H9 (cell line): ENCODE measurements at regions not wholly inside any gene's neighbourhood (a gene's known extent, or its start where the extent isn't known, plus 50 kb on each side); places are given as distances from the start of the nearest gene placed in this dataset.

Experiments
- DNase-seq: peaks from one replicate; pipeline ENCODE4 v3.0.0-alpha.2; 2017
- H2AFZ ChIP-seq: one replicate; pipeline ENCODE4 v1.6.1; 2013; ENCODE audit warnings: mild to moderate bottlenecking, low read length, control low read depth, moderate library complexity
- H2AK5ac ChIP-seq: 2 replicates; pipeline ENCODE4 v1.6.1; 2013; ENCODE audit warnings: low read length, control low read depth, mixed read lengths; ENCODE audit not compliant: insufficient read length
- H2BK120ac ChIP-seq: one replicate; pipeline ENCODE4 v1.6.1; 2013; ENCODE audit warnings: low read depth, mild to moderate bottlenecking, low read length, control low read depth, inconsistent platforms; ENCODE audit not compliant: poor library complexity, severe bottlenecking
- H2BK12ac ChIP-seq: 2 replicates; pipeline ENCODE4 v1.6.1; 2013; ENCODE audit warnings: low read length, control low read depth, mixed read lengths, low read depth; ENCODE audit not compliant: insufficient read length
- H2BK15ac ChIP-seq: 2 replicates; pipeline ENCODE4 v1.6.1; 2013; ENCODE audit warnings: low read depth, low read length, control low read depth
- H2BK20ac ChIP-seq: one replicate; pipeline ENCODE4 v1.6.1; 2013; ENCODE audit warnings: low read depth, mild to moderate bottlenecking, low read length, control low read depth, inconsistent platforms; ENCODE audit not compliant: poor library complexity, severe bottlenecking
- H2BK5ac ChIP-seq: 2 replicates; pipeline ENCODE4 v1.6.1; 2013; ENCODE audit warnings: low read length, control low read depth, mixed read lengths; ENCODE audit not compliant: insufficient read length
- H3K14ac ChIP-seq: 2 replicates; pipeline ENCODE4 v1.6.1; 2013; ENCODE audit warnings: low read length, control low read depth; ENCODE audit not compliant: insufficient read depth
- H3K18ac ChIP-seq: 2 replicates; pipeline ENCODE4 v1.6.1; 2013; ENCODE audit warnings: low read depth, mild to moderate bottlenecking, mixed read lengths, low read length, control low read depth; ENCODE audit not compliant: insufficient read length
- H3K23ac ChIP-seq: 2 replicates; pipeline ENCODE4 v1.6.1; 2013; ENCODE audit warnings: low read length, control low read depth, mixed read lengths, low read depth; ENCODE audit not compliant: insufficient read length
- H3K23me2 ChIP-seq: 2 replicates; pipeline ENCODE4 v1.6.1; 2013; ENCODE audit warnings: low read depth, mild to moderate bottlenecking, mixed read lengths, low read length, control low read depth; ENCODE audit not compliant: insufficient read length, poor library complexity, severe bottlenecking
- H3K27ac ChIP-seq: 2 replicates; pipeline ENCODE4 v1.5.1; 2013; ENCODE audit warnings: low read length, control low read depth, mixed read lengths, low read depth; ENCODE audit not compliant: insufficient read length
- H3K27me3 ChIP-seq: 2 replicates; pipeline ENCODE4 v1.6.1; 2013; ENCODE audit warnings: low read length, control low read depth, inconsistent platforms; ENCODE audit not compliant: insufficient read depth
- H3K4ac ChIP-seq: 2 replicates; pipeline ENCODE4 v1.6.1; 2013; ENCODE audit warnings: low read depth, mild to moderate bottlenecking, control low read depth, inconsistent platforms, low read length, moderate library complexity
- H3K4me1 ChIP-seq: 2 replicates; pipeline ENCODE4 v1.6.1; 2013; ENCODE audit warnings: low read length, control low read depth, inconsistent platforms; ENCODE audit not compliant: insufficient read depth
- H3K4me2 ChIP-seq: 2 replicates; pipeline ENCODE4 v1.6.1; 2013; ENCODE audit warnings: low read length, control low read depth, mixed read lengths; ENCODE audit not compliant: insufficient read length, insufficient read depth
- H3K56ac ChIP-seq: 2 replicates; pipeline ENCODE4 v1.6.1; 2013; ENCODE audit warnings: low read depth, mild to moderate bottlenecking, mixed read lengths, low read length, control low read depth; ENCODE audit not compliant: insufficient read length
- H3K79me1 ChIP-seq: 2 replicates; pipeline ENCODE4 v1.6.1; 2013; ENCODE audit warnings: low read depth, mild to moderate bottlenecking, moderate library complexity, low read length, control low read depth, inconsistent platforms; ENCODE audit not compliant: insufficient read depth, poor library complexity, severe bottlenecking
- H3K79me2 ChIP-seq: 2 replicates; pipeline ENCODE4 v1.6.1; 2013; ENCODE audit warnings: low read length, control low read depth, inconsistent platforms; ENCODE audit not compliant: insufficient read depth
- H3K9ac ChIP-seq: 2 replicates; pipeline ENCODE4 v1.6.1; 2013; ENCODE audit warnings: low read length, control low read depth, mixed read lengths; ENCODE audit not compliant: insufficient read length; ENCODE audit errors: extremely low read depth
- H3K9me3 ChIP-seq: one replicate; pipeline ENCODE4 v1.6.1; 2013; ENCODE audit warnings: low read depth, low read length, inconsistent platforms; ENCODE audit not compliant: control insufficient read depth
- H3T11ph ChIP-seq: one replicate; pipeline ENCODE4 v1.6.1; 2013; ENCODE audit warnings: mild to moderate bottlenecking, low read length, control low read depth, inconsistent platforms
- H4K20me1 ChIP-seq: one replicate; pipeline ENCODE4 v1.6.1; 2013; ENCODE audit not compliant: control insufficient read depth, insufficient read length, insufficient read depth
- H4K5ac ChIP-seq: 2 replicates; pipeline ENCODE4 v1.6.1; 2013; ENCODE audit warnings: low read depth, mild to moderate bottlenecking, mixed read lengths, low read length, control low read depth; ENCODE audit not compliant: insufficient read length
- H4K8ac ChIP-seq: replicated peaks from 2 replicates; pipeline ENCODE4 v1.6.1; 2013; ENCODE audit warnings: low read length, control low read depth, mixed read lengths, low read depth; ENCODE audit not compliant: insufficient read length
- H4K91ac ChIP-seq: 2 replicates; pipeline ENCODE4 v1.6.1; 2013; ENCODE audit warnings: low read depth, mild to moderate bottlenecking, moderate library complexity, mixed read lengths, low read length, control low read depth; ENCODE audit not compliant: insufficient read length
- H3K27ac Mint-ChIP-seq, 3 experiments: 2 replicates in 2 of 3; 3 replicates in 1 of 3; pipeline ENCODE4 v1.8.0; 2020 to 2021; ENCODE audit warnings: mixed read lengths in 3 of 3, mild to moderate bottlenecking in 1 of 3, moderate library complexity in 1 of 3
- H3K27me3 Mint-ChIP-seq: 2 replicates; pipeline ENCODE4 v1.8.0; 2021; ENCODE audit warnings: low read depth, mild to moderate bottlenecking, moderate library complexity, mixed read lengths
- H3K36me3 Mint-ChIP-seq, 3 experiments: 2 replicates in 2 of 3; 3 replicates in 1 of 3; pipeline ENCODE4 v1.8.0; 2020 to 2021; ENCODE audit warnings: low read depth in 3 of 3, mixed read lengths in 3 of 3; ENCODE audit not compliant: insufficient read depth in 1 of 3
- H3K4me1 Mint-ChIP-seq, 2 experiments: 2 replicates each; pipeline ENCODE4 v1.8.0; 2020; ENCODE audit warnings: mixed read lengths in 2 of 2
- H3K4me3 Mint-ChIP-seq, 2 experiments: 2 replicates in 1 of 2; 3 replicates in 1 of 2; pipeline ENCODE4 v1.8.0; 2020 to 2021; ENCODE audit warnings: mild to moderate bottlenecking in 2 of 2, mixed read lengths in 2 of 2, moderate library complexity in 1 of 2
- H3K9me3 Mint-ChIP-seq, 2 experiments: 2 replicates in 1 of 2; 3 replicates in 1 of 2; pipeline ENCODE4 v1.8.0; 2020; ENCODE audit warnings: mild to moderate bottlenecking in 2 of 2, mixed read lengths in 2 of 2, moderate library complexity in 1 of 2
- CTCF ChIP-seq: fragments of 200-600 bp; sonication (generic); conservative IDR thresholded peaks from 3 replicates; pipeline ENCODE4 v1.8.0; 2021; ENCODE audit warnings: antibody characterized with exemption, mild to moderate bottlenecking
- WGBS: extraction: QIAGEN DNeasy Blood & Tissue Kit; methylation state at CpG from one replicate; pipeline ENCODE4 v1.1.7; 2013; ENCODE audit warnings: missing lambda C conversion rate, low lambda C conversion rate, mixed read lengths; ENCODE audit not compliant: insufficient read length; ENCODE audit errors: extremely low coverage; 5-methylcytosine and 5-hydroxymethylcytosine counted together

GRCh38 chr5:68522863-68523262 lies 307.3 kb downstream of the PIK3R1 start:
- Histone ChIP-seq H4K8ac (no peak overlapping the region), H3K79me2 (no peaks in the 10 kb centered on the region), H3K4me1 (no peaks in the 10 kb centered on the region), H2BK5ac (no peak overlapping the region), H3K18ac (no peak overlapping the region), H3K27ac (no peak overlapping the region), H2AK5ac (no peak overlapping the region), H4K5ac (no peak overlapping the region), H4K91ac (no peak overlapping the region), H3T11ph (no peak overlapping the region), H3K4ac (no peak overlapping the region), H3K4me2 (no peak overlapping the region), H2BK12ac (no peak overlapping the region), H3K23ac (no peak overlapping the region), H4K20me1 (no peaks in the 10 kb centered on the region), H3K9me3 (no peaks in the 10 kb centered on the region), H2BK15ac (no peak overlapping the region), H2BK120ac (no peak overlapping the region), H3K9ac (no peak overlapping the region), H2BK20ac (no peak overlapping the region), H3K23me2 (no peaks in the 10 kb centered on the region), H3K79me1 (no peaks in the 10 kb centered on the region), H2AFZ (no peak overlapping the region), H3K14ac (no peak overlapping the region), H3K56ac (no peak overlapping the region), H3K27me3 (no peaks in the 10 kb centered on the region)
- no peak for DNase-seq
- Mint-ChIP-seq H3K4me1 (peaks cover 0 to 4% of the 10 kb centered on the region in 2 experiments; a peak in 1 of 4 replicates), H3K36me3 (peaks cover 5 to 15% (median 5%) of the 10 kb centered on the region in 3 experiments; a peak in 6 of 7 replicates), H3K9me3 (peaks cover 7 to 12% of the 10 kb centered on the region in 2 experiments), H3K27ac (peak overlapping the region in 1 of 3 experiments; percentile 24; a peak in 1 of 7 replicates), H3K4me3 (no peak overlapping the region), H3K27me3 (no peaks in the 10 kb centered on the region)
- no peak for TF ChIP-seq CTCF
- no CpG with 5 or more reads among the region's 4 CpGs for WGBS
